ENCODE measurements at regions not wholly inside any gene's neighbourhood (a gene's known extent, or its start where the extent isn't known, plus 50 kb on each side); places are given as distances from the start of the nearest gene placed in this dataset.

DNA sequence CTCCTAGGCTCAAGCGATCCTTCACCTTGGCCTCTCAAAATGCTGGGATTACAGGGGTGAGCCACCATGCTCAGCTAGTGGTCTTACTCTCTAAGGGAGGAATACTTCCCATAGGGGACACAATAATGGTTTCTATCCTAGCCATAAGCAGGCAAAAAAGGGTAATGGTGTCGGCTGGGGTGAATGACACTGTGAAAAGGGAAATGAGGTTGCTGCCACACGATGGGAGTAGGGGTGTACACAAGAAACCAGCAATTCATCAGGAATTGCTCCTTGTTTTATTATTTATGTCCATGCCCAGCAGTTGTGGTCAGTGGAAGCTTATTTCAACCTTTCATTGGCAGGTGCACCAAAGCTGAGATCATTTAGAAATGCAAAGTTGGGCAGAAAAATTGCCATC is 70.3 kb upstream of the ZFR start:
- Histone ChIP-seq H3K4me3 (no peak overlapping the region), H3K27ac (no peak overlapping the region), H3K9me3 (no peaks in the 10 kb centered on the region), H3K4me1 (no peaks in the 10 kb centered on the region), H3K36me3 (no peaks in the 10 kb centered on the region), H3K27me3 (no peaks in the 10 kb centered on the region)
- DNase-seq (no peak), ATAC-seq (no peak)
- TF ChIP-seq POLR2A (IDR thresholded peaks at IDR 0.05), result no peak
- TF ChIP-seq, protein P1, sequence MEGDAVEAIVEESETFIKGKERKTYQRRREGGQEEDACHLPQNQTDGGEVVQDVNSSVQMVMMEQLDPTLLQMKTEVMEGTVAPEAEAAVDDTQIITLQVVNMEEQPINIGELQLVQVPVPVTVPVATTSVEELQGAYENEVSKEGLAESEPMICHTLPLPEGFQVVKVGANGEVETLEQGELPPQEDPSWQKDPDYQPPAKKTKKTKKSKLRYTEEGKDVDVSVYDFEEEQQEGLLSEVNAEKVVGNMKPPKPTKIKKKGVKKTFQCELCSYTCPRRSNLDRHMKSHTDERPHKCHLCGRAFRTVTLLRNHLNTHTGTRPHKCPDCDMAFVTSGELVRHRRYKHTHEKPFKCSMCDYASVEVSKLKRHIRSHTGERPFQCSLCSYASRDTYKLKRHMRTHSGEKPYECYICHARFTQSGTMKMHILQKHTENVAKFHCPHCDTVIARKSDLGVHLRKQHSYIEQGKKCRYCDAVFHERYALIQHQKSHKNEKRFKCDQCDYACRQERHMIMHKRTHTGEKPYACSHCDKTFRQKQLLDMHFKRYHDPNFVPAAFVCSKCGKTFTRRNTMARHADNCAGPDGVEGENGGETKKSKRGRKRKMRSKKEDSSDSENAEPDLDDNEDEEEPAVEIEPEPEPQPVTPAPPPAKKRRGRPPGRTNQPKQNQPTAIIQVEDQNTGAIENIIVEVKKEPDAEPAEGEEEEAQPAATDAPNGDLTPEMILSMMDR (IDR thresholded peaks at IDR 0.05 in 4 of 5, conservative IDR thresholded peaks at IDR 0.05 in 1 of 5), result no peak
- intact Hi-C loops (cut with DNase I; ENCODE audit: low total_unique reads), result no loop called here
- in situ Hi-C loops (cut with MboI; ENCODE audit: low sequenced_read_pairs in 4 of 4), result no loop called here

DNA sequence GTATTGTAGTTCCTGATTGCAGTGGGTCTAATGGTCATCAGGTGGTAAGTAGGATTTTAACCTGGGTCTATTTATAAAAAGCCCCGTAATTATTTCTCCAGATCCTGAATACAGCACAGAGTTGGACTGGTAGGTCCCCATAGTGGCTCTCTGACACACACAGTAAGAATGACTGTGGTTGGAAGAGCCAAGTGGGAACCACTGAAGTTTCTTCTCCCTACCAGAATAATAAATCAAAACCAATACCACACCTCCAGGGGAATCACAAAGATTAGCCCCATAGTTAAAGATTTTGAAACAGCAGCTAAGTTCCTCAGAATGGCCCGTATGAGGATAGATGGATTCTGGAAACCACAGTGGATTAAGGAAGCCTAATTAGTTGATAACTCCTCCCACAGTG is 68.4 kb upstream of the ZFR start:
- H3K4me3 ChIP-seq, result no peak overlapping the region
- intact Hi-C loops (cut with DNase I; ENCODE audit: low total_unique reads) (no loop called here), in situ Hi-C loops (cut with MboI; ENCODE audit: low sequenced_read_pairs in 4 of 4) (no loop called here)
- DNase-seq (no peak), ATAC-seq (no peak)
- H3K9me3 ChIP-seq, result no peaks in the 10 kb centered on the region
- H3K4me1 ChIP-seq, result no peaks in the 10 kb centered on the region
- H3K27ac ChIP-seq, result no peak overlapping the region
- H3K27me3 ChIP-seq, result peaks cover 0 to under 1% (median 0%) of the 10 kb centered on the region in 3 donors
- H3K36me3 ChIP-seq, result no peaks in the 10 kb centered on the region
- TF ChIP-seq, protein P1 (IDR thresholded peaks at IDR 0.05 in 4 of 5, conservative IDR thresholded peaks at IDR 0.05 in 1 of 5), result no peak
- TF ChIP-seq POLR2A (IDR thresholded peaks at IDR 0.05), result no peak

DNA sequence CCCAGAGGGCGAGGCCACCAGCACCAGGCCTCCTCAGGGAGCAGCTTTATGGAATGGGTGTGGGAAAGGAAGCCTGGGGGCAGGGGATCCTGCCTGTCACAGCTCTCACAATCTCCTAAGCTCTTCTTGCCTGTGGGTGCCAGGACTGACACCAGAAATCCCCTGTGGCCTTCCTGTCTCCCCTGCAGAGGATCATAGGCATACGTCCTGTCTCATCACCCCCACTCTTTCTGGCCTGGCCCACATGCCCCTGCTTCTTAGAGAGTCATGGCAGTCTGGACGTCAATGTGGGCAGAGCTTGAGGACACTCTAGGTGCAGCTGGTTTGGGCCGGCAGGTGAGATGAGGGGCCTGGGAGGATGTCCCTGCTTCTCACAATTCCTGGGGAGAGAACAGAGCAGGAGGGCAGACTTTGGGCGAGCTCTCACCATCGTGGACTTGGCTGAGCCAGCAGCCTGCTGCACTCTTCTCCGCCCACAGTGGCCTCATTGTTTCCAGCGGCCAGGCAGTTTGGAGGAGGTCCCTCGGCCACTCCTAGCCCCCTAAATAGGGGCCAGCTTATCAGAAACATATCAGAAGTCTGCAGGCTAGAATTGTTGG is 67.3 kb upstream of the ZFR start:
- TF ChIP-seq POLR2A (IDR thresholded peaks at IDR 0.05), result no peak
- TF ChIP-seq, protein P1 (IDR thresholded peaks at IDR 0.05 in 4 of 5, conservative IDR thresholded peaks at IDR 0.05 in 1 of 5), result no peak
- Histone ChIP-seq H3K9me3 (no peaks in the 10 kb centered on the region), H3K27ac (no peak overlapping the region), H3K36me3 (no peaks in the 10 kb centered on the region), H3K4me3 (no peak overlapping the region), H3K27me3 (peaks cover 0 to 3% (median 0%) of the 10 kb centered on the region in 3 donors), H3K4me1 (no peaks in the 10 kb centered on the region)
- DNase-seq (no peak), ATAC-seq (no peak)
- intact Hi-C loops (cut with DNase I; ENCODE audit: low total_unique reads), result no loop called here
- in situ Hi-C loops (cut with MboI; ENCODE audit: low sequenced_read_pairs in 4 of 4), result no loop called here

DNA sequence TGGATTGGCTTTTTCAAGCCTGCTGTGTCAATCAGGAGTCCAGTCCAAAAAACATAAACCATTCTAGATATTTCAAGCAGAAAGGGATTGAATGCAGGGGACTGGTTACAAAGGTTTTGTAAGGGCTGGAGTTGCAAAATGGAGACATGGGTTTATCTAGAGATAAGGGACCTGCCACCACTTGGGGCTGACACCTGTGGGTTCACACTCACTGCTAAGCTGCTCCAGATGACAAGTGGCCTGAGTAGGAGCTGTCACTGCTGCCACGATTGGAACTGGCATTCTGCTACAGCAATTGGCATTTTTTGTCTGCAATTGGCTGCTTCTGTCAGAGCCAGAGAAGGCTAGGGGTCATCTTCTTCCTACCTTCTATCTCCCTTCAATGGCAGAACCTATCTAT is 66.3 kb upstream of the ZFR start:
- H3K27ac ChIP-seq, result no peak overlapping the region
- H3K27me3 ChIP-seq, result peaks cover 0 to 3% (median 0%) of the 10 kb centered on the region in 3 donors
- H3K36me3 ChIP-seq, result no peaks in the 10 kb centered on the region
- TF ChIP-seq, protein P1 (IDR thresholded peaks at IDR 0.05 in 4 of 5, conservative IDR thresholded peaks at IDR 0.05 in 1 of 5), result no peak
- no peak for TF ChIP-seq POLR2A (IDR thresholded peaks at IDR 0.05)
- no peaks in the 10 kb centered on the region for H3K9me3 ChIP-seq
- DNase-seq, result no peak
- no peak for ATAC-seq
- no peak overlapping the region for H3K4me3 ChIP-seq
- intact Hi-C loops (cut with DNase I; ENCODE audit: low total_unique reads), result no loop called here
- H3K4me1 ChIP-seq, result peaks cover under 1 to 3% of the 10 kb centered on the region in 2 donors
- in situ Hi-C loops (cut with MboI; ENCODE audit: low sequenced_read_pairs in 4 of 4), result no loop called here
